Sciatic nerve (tissue), 2 donors: ENCODE measurements at regions not wholly inside any gene's neighbourhood (a gene's known extent, or its start where the extent isn't known, plus 50 kb on each side); places are given as distances from the start of the nearest gene placed in this dataset.

Experiments used
- ATAC-seq: fragments of 200-7000 bp; cut with Tn5 transposase; one replicate; pipeline ENCODE4 v1.9.1; 2020; ENCODE audit warnings: mild to moderate bottlenecking, moderate library complexity
- DNase-seq: peaks from one replicate; pipeline ENCODE4 v3.0.0-alpha.2; 2020; ENCODE audit warnings: low spot score
- intact Hi-C: fragments of 100-400 bp; cut with DNase I; formaldehyde crosslinking; loops from one replicate; pipeline ENCODE4 v1.14.2; 2022
- donor health status: DM: no; HTN: no; CAD: no.
- donor health status: DM: no; HTN: no; CAD: no.

DNA sequence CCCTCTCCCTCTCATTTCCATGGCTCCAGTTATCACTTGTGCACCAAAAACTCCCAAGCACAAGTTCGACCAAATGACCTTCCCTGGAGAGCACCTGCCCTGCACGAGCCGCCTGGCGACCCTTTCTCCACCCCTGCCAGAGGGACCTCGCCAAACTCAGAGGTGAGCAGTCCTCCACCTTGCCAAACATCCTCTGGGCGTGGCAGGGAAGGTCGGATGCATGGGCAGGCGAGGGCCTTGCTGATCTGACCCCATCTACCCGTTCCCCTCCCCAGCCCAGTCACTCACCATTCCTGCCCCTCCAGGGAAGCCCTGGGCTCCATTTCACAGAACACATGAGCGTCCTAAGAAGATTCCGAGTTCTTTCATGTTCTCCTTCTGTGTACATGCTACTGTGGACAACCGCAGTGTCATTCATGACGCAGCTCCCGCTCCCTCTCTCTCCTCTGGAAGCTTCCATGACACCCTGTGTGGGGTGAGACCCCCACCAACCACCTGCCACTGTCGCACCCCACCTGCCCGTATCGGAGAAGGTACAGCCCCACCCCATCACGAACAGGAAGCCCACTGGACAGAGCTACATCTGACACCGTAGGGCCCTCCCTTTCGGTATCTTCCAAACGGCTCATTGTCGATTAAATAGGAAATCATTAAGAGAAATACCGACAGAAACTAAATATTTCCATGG lies 104.3 kb downstream of the DACT2 start:
- intact Hi-C loops: no loop called here
- DNase-seq: no peak
- no peak for ATAC-seq

DNA sequence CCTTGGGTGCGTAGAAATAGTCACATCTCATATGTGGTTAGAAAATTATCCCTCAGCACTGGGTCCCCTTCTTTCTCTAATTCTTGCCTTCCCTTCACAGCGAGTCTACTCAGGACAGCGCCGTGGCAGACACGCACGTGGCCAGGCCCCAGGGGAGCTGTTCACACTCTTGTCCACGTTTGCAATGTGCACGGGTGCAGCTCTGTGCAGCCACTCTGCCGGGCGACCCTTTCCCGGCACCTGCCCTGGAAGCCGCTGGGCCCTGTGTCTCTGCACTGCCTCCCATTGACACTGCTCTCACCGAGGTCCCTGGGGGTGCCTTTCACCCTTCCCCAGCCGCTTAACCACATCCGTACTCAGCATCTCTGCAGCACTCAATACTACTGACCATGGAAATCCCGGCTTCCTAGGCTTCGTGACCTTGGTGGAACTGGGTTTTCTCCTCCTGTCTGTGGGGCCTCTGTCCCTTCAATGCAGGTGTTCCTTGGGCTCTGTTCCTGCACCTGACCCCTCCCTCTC lies 104.9 kb downstream of the DACT2 start:
- intact Hi-C loops: no loop called here
- ATAC-seq (no peak), DNase-seq (no peak)

DNA sequence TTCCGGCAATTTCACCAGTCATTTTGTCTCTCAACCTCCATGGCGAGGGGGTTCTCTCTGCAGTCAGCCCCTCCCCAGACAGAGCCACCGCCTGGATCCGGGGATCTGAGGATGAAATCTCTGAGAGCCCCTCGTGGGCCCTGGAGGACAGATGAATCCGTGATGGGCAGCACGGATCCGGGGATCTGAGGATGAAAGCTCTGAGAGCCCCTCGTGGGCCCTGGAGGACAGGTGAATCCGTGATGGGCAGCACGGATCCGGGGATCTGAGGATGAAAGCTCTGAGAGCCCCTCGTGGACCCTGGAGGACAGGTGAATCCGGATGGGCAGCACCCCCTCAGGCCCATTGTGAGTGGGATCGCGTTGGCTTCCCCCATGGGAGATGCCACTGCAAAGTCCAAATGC lies 106.5 kb downstream of the DACT2 start:
- intact Hi-C loops: no loop called here
- no peak for ATAC-seq
- DNase-seq: no peak

DNA sequence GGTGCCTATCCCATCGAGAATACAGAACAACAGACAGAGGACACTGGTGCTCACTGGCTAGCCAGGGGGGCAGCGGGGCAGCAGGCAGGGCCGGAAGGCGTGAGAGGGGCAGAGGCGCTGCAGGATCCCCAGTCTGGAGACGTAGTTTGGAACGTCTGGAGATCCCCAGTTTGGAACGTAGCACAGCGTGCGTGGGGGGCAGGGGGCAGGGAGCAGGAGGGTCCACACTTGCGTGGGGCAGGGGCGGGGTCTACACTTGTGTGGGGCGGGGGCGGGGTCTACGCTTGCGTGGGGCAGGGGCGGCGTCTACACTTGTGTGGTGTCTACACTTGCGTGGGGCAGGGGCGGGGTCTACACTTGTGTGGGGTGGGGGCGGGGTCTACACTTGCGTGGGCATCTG lies 107.2 kb downstream of the DACT2 start:
- ATAC-seq: no peak
- intact Hi-C loops: no loop called here
- no peak for DNase-seq

DNA sequence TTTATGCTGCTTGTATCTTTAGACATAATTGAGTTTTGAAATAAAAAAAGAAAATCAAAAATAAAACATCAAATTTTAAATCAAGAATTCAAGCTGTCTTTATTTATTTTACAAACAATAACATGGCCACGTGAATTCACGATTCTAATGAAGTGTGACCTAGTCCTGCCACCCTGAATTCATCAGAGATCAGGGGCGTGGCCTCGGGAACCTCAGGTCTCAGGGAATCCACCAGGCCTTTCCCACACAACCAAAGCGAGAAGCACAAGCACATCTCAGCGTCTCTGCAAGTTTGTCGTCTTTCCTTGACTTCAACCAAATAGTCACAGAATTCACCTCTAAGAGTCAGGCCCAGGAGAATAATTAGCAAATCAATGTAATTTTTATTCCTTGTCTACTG lies 107.9 kb downstream of the DACT2 start:
- intact Hi-C loops: no loop called here
- peak; percentile 30 for DNase-seq
- no peak for ATAC-seq

DNA sequence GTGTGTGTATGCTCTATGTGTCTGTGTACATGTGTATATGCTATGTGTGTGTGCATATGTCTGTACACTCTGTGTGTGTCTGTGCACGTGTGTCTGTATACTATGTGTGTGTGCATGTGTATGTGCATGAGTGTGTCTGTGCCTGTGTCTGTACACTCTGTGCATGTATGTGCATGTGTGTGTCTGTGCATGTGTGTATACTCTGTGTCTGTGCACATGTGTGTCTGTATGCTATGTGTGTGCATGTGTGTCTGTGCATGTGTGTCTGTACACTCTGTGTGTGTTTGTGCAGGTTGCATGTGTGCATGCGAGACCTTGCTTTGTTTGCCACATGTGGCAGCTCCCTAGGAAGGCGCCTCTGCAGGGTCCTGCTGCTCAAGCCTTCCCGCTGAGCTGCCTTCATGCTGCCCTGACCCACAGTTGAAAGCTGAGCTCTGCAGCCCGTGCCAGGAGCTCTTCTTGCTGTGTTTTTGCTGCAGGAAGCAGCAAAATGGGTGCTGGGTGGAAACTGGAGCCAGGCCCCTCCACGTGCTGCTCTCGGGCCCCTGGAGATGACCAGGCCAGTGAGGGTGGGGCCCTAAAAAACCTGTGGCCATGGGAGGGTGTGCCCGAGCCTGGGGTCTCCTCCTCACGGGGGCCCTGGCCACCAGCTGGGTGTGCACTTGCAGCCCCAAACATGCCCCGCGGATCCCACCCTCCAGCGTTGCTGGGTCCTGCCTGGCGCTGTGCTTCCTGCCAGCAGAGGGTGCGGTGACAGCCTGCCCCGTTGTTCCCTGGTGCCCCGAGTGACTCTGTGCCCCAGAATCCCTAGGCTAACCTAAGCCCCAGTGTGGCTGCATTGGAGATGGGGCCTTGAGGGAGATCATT lies 109.1 kb downstream of the DACT2 start:
- DNase-seq (peak; percentile 38), ATAC-seq (no peak)
- intact Hi-C loops: no loop called here

GRCh38 chr6:168209420-168209819 lies 110.2 kb downstream of the DACT2 start:
- intact Hi-C loops: no loop called here
- ATAC-seq: no peak
- DNase-seq: peak; percentile 51

DNA sequence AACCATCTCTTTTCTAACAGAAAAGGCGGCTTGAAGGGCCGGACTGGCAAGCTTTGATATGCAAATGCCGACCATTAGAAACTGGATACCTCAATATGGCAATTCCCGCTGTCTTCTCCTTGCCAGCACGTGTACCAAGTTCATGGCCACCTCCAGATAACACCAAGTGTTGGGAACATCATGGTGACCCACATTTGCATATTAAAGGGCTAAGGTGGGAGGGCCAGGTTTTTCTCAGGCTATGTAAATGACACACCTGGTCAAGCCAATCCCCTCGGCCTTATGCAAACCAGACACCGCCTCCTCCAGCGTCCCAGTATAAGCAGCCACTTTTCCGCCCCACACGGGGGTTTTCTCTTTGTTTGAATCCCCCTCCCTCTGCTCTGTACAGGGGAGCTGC lies 110.7 kb downstream of the DACT2 start:
- ATAC-seq: no peak
- DNase-seq: peak; percentile 23
- intact Hi-C loops: no loop called here

GRCh38 chr6:168208402-168208801 lies 111.2 kb downstream of the DACT2 start:
- intact Hi-C loops: no loop called here
- DNase-seq (no peak), ATAC-seq (no peak)

DNA sequence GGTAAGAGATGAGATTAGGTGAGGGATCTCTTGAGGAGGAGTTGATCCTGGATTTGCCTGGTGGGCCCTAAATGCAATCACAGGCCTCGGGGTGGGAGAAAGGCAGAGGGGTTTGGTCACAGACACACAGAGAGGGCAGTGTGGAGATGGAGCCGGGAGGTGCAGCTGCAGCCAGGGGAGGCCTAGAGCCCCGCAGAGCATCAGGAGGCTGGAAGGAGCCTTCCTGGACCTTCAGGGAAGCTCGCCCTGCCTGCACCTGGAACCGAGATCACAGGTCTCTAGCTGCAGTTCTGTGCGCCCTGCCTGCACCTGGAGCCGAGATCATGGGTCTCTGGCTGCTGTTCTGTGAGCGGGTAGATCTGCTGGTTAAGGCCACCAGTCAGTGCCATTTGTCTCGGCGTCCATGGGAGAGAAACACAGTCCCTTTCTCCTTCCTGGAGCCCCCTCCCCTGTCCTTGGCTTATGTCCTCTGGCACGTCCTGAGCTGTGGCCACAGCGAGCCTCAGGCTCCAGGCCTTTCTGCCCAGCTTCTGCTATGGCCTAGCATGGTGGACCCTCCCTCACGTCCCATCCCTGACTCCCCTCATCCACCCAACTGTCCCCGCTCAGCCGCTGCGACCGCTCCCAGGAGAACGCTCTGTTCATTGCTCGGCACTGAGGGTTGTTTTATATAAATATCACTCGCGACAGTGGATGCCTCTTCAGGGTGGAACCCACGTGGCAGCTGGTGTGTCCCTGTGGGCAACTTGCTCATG lies 112.0 kb downstream of the DACT2 start:
- intact Hi-C loops: no loop called here
- no peak for DNase-seq
- ATAC-seq: peak; percentile 29

GRCh38 chr6:168206661-168207274 lies 112.8 kb downstream of the DACT2 start:
- ATAC-seq (no peak), DNase-seq (no peak)
- intact Hi-C loops: no loop called here

DNA sequence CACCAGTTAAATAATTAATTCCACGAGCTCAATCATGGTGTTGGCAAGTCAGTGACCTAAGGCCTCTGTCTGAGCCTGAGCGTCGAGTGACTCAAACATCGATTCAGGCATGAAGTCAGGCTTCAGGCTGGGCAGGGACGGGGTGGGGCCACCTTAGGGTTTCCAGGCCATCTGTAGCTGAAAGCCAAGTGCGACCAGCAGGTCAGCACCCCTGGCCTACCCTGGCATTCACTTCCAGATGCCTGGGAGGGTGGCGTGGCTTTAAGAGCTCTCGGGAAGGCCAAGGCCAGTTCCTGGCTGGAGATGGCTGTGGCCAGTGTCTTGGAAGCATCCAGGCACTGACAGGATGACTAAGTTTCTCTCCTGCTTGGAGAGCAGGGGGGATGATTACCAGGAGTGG lies 113.4 kb downstream of the DACT2 start:
- ATAC-seq (peak; percentile 23), DNase-seq (no peak)
- intact Hi-C loops: no loop called here

DNA sequence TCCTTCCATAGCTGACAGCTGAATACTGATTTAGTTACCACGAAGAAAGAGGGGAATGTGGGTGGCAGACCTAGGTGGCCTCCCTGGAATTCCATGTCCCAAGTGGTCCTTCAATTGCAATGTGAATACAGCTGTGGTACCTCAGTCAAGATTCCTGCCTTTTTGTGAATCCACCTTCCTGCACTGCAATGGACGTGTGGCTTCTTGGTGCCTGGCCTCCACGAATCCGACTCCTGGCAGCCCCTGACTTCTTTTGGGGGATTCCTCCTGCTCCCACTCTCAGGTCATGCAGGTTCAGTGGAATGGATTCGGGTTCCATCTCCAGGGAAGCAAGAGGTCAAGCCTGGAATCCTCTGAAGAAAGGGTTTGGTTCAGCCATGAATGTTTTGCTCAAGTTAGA lies 117.8 kb downstream of the DACT2 start:
- ATAC-seq (no peak), DNase-seq (no peak)
- intact Hi-C loops: no loop called here

GRCh38 chr6:168201383-168201782 lies 118.2 kb downstream of the DACT2 start:
- DNase-seq (no peak), ATAC-seq (no peak)
- intact Hi-C loops: no loop called here

DNA sequence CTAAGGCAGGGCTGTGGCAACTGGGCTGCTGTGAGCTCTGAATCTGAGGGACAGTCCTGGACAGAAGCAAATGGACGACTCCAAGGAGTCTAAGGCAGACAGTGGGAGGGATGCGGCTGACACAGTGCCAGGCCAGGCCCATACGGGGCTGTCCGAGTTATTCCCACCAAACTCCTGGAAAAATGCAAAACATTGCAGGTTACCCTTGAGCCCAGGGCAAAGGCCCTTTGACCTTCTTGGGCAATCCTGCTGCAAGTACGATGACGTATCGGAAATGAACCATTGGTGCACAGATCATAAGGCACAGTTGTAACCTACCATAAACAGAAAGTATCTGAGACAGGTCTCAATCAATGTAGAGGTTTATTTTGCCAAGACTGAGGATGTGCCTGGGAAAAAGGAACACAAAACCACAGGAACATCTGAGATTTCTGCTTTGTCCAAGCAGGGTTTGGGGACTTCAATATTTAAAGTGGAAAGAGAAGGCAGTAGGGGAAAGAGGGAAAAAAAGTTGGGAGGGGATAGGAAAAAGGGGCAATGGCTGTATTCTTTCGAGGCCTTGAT lies 118.9 kb downstream of the DACT2 start:
- intact Hi-C loops: no loop called here
- ATAC-seq (no peak), DNase-seq (peak; percentile 17)

DNA sequence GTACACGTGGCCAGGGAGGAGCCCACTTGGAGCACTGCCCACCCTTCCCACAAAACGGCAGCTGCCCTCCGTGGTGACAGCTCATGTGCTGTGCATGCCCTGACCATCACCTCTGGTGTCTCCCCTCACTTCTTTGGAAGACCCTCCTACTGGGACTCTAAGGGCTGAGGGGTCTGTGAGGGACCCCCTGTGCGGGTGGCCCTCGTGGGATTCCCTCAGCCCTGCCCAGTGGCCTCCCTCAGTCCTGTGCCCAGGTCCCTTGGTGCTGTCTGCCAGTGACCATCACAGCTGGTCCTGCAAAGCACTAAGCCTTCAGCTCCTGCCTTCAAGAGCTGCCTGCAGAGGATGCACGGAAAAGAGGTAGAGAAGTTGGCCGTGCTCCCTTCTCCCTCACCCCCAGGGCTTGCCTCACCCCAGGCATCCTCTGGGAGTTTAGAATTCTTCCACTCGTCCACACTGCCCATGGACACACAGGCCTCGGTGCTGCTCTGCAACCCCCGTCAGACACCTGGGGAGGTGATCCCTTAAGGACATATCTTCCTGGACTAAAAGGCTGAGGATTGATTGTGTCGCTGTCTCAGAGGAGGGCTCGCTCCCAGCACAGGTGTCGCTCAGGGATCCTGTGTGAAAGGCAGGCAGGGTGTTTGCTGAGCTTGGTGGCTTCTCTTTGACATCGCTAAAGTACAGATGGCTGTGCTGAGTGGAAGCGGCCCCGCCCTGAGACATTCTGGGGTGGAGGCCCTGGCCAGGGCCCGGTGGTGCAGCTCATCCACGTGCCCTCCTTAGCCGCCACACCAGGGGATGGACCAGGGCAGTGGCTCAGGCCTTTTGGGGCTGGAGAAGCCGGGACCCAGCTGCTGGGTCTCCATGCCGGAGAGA lies 119.5 kb upstream of the FRMD1 start:
- intact Hi-C loops: no loop called here
- peak; percentile 48 for DNase-seq
- no peak for ATAC-seq

GRCh38 chr6:168197636-168198301 lies 118.8 kb upstream of the FRMD1 start:
- intact Hi-C loops: no loop called here
- DNase-seq (peak; percentile 35), ATAC-seq (no peak)
